GM12875 (cell line): ENCODE measurements at regions not wholly inside any gene's neighbourhood (a gene's known extent, or its start where the extent isn't known, plus 50 kb on each side); places are given as distances from the start of the nearest gene placed in this dataset.

ENCODE experiments used
- H3K4me3 ChIP-seq: one replicate; pipeline ENCODE4 v1.5.1; 2011; ENCODE audit warnings: low read depth, low read length, control low read depth
- CTCF ChIP-seq: IDR thresholded peaks from 2 replicates; pipeline ENCODE4 v1.5.1; 2011; ENCODE audit warnings: low read depth, mild to moderate bottlenecking, control low read depth, inconsistent platforms, low read length, moderate library complexity, borderline replicate concordance; ENCODE audit not compliant: insufficient read depth

GRCh38 chr9:80437091-80437640, 865.4 kb downstream of the TLE4 start:
- no peak overlapping the region for H3K4me3 ChIP-seq
- TF ChIP-seq CTCF: no peak

GRCh38 chr9:80435591-80435990, 863.8 kb downstream of the TLE4 start:
- H3K4me3 ChIP-seq: no peak overlapping the region
- no peak for TF ChIP-seq CTCF

GRCh38 chr9:80426992-80427391, 855.2 kb downstream of the TLE4 start:
- no peak for TF ChIP-seq CTCF
- H3K4me3 ChIP-seq: no peak overlapping the region

DNA sequence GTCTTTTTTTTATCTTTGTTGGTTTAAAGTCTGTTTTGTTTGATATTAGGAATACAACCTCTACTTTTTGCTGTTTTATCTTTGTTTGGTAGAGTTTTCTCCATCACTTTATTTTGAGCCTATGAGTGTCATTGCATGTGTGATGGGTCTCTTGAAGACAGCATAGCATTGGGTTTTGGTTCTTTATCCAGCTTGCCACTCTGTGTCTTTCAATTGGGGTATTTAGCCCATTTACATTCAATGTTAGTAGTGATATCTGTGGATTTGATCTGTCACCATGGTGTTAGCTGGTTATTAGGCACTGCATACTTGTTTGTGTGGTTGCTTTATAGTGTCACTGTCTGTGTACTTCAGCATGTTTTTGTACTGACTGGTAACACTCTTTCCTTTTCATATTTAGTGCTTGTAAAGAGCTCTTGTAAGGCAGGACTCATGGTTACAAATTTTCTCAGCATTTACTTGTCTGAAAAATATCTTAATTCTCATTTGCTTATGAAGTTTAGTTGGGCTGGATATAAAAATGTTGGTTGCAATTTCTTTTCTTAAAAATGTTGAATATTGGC, 845.5 kb downstream of the TLE4 start:
- no peak for TF ChIP-seq CTCF
- H3K4me3 ChIP-seq: no peak overlapping the region

GRCh38 chr9:80410106-80410505, 838.3 kb downstream of the TLE4 start:
- H3K4me3 ChIP-seq: no peak overlapping the region
- no peak for TF ChIP-seq CTCF

DNA sequence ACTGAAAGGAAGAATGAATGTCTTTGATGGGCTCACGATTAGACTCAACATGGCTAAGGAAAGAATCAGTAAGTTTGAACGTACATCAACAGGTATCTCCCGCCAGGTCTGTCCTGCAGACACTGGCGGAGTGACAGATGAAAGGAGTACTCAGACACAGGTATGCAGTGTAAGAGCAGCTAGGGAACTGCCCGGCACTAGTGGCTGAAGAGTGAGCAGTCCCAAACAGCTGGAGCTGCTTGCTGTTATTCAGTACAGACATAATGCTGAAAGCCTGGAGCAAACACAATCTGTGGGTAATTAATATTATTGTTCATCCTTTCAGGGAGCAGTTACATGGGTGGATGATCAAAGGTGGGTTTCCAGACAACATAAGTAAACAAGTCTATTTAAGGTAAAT, 835.5 kb downstream of the TLE4 start:
- TF ChIP-seq CTCF: no peak
- H3K4me3 ChIP-seq: no peak overlapping the region

DNA sequence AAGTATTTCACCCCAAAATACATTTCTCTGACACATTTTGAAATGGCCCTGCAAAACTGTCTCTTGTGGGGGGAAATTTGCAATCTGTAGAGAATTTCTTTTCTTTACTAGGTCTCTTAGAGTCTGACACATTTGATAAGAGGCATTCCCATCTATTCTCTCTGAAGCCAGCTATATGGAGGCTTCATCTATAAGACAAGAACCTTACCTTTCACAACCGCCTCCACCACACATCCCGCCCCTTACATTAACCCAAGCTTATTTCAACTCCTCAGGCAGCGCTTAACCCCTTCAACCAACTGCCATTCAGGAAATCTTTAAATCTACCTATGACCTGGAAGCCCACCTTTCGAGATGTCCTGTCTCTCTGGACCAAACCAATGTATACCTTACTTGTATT, 829.5 kb downstream of the TLE4 start:
- TF ChIP-seq CTCF: no peak
- no peak overlapping the region for H3K4me3 ChIP-seq
